HG03558 (cell line): ENCODE measurements at regions not wholly inside any gene's neighbourhood (a gene's known extent, or its start where the extent isn't known, plus 50 kb on each side); places are given as distances from the start of the nearest gene placed in this dataset.
"Not testable (repeated sequence)": the region's sequence is repeated elsewhere in the genome, so short reads cannot be mapped to it uniquely, and the experiment has no call there.

ENCODE experiments used
- ATAC-seq: cut with Tn5 transposase; IDR thresholded peaks from one replicate; pipeline ENCODE4 v1.9.1; 2021; ENCODE audit warnings: moderate number of reproducible peaks; ENCODE audit not compliant: unreplicated experiment; ENCODE audit errors: extremely low read depth

GRCh38 chr6:21282360-21282759 lies 311.2 kb upstream of the SOX4 start:
- not testable (repeated sequence) for ATAC-seq

- ATAC-seq = no peak
Observed at GRCh38 chr6:21284166-21284565, 309.4 kb upstream of the SOX4 start.

- no peak for ATAC-seq
Observed at GRCh38 chr6:21284706-21285105, 308.8 kb upstream of the SOX4 start.

GRCh38 chr6:21294144-21294543 lies 299.4 kb upstream of the SOX4 start:
- ATAC-seq = no peak

- no peak for ATAC-seq
Observed at GRCh38 chr6:21295506-21296240, 297.9 kb upstream of the SOX4 start.

GRCh38 chr6:21297665-21298064 lies 295.9 kb upstream of the SOX4 start:
- ATAC-seq = no peak

GRCh38 chr6:21299216-21299615 lies 294.3 kb upstream of the SOX4 start:
- no peak for ATAC-seq

GRCh38 chr6:21300439-21300838 lies 293.1 kb upstream of the SOX4 start:
- ATAC-seq = no peak

GRCh38 chr6:21305893-21306332 lies 287.6 kb upstream of the SOX4 start:
- no peak for ATAC-seq

GRCh38 chr6:21306546-21306945 lies 287.0 kb upstream of the SOX4 start:
- ATAC-seq = no peak

GRCh38 chr6:21309807-21310221 lies 283.7 kb upstream of the SOX4 start:
- no peak for ATAC-seq

- ATAC-seq = no peak
Observed at GRCh38 chr6:21310568-21311140, 282.9 kb upstream of the SOX4 start.

- ATAC-seq = no peak
Observed at GRCh38 chr6:21312118-21312517, 281.4 kb upstream of the SOX4 start.

- ATAC-seq = no peak
Observed at GRCh38 chr6:21317642-21318041, 275.9 kb upstream of the SOX4 start.

GRCh38 chr6:21321076-21321475 lies 272.5 kb upstream of the SOX4 start:
- no peak for ATAC-seq

GRCh38 chr6:21321531-21321930 lies 272.0 kb upstream of the SOX4 start:
- no peak for ATAC-seq

- no peak for ATAC-seq
Observed at GRCh38 chr6:21323577-21323976, 270.0 kb upstream of the SOX4 start.

GRCh38 chr6:21325201-21325856 lies 268.2 kb upstream of the SOX4 start:
- no peak for ATAC-seq

- ATAC-seq = no peak
Observed at GRCh38 chr6:21327326-21328112, 266.0 kb upstream of the SOX4 start.

- ATAC-seq = no peak
Observed at GRCh38 chr6:21331235-21331634, 262.3 kb upstream of the SOX4 start.

GRCh38 chr6:21332077-21332476 lies 261.5 kb upstream of the SOX4 start:
- ATAC-seq = no peak
